T follicular helper cell (primary cell): ENCODE measurements at regions not wholly inside any gene's neighbourhood (a gene's known extent, or its start where the extent isn't known, plus 50 kb on each side); places are given as distances from the start of the nearest gene placed in this dataset.

Experiments
- DNase-seq: peaks from one replicate; pipeline ENCODE4 v3.0.0-alpha.2; 2020; ENCODE audit warnings: low read depth

DNA sequence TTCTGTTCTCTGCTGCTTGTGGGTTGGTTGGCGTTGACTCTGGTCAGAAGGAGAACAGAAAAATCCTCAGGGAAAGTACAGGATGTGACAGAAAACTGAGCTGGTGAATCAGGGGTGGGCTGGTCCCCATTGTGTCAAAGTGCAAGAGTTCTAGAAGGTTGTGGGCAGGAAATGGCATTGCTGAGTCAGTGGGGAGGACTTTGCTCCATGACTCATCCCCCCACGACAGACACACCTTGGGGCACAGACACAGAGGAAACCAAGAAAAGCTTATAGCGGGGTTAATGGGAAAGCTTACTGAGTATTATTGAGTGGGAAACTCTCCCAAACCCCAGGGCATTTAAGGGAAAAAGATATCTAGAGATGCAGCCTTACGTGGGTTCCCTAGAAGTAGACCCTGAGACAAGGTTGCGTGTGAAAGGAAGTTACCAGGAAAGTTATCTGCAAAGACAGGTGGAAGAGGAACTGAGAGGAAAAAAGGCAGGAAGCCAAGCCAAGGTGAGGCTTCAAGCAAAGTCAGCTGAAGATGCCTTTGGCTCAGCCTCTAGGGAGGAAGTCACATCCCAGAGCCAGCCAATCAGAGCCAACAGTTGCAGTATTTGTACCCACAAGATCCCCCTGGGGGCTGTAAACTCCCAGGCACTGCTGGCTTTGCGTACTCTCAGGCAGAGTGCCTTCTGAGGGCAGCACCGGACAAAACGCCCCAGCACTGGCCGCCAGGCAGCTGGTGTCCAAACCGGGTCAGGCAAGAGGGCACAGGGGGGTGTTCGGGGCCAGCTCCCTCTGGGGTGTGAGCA, 86.4 kb downstream of the FOXL1 start:
- no peak for DNase-seq

DNA sequence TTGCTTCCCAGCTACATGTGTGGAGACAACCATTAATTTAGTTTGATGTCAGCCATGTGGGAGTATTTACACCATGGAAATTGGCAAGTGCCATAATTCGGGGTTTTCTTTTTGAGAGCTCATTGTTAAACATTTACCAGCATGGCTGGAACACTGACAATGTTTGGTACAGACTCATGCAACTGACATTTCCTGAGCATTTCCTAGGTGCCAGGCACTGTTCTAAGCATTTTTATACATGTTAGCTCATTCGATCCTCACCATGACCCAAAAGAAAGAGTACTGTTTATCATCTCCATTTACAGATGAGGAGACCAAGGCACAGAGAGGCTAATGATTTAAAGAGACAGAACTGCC, 86.9 kb downstream of the FOXL1 start:
- no peak for DNase-seq

DNA sequence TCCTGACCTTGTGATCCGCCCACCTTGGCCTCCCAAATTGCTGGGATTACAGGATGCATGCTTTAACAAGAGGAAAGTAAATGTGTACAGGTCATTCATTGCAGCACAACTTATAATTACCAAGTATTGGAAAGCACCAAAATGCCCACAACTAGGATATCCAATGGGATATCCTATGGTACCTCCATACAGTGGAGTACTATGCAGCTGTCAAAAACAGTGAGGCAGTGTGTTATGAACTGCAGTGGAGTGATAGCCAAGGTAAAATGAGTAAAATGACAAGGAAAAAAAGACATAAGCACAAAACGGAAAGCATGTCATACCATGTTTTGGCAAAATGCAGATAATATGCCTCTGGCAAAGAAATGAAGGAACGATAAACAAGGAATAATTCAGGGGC, 87.6 kb downstream of the FOXL1 start:
- no peak for DNase-seq

DNA sequence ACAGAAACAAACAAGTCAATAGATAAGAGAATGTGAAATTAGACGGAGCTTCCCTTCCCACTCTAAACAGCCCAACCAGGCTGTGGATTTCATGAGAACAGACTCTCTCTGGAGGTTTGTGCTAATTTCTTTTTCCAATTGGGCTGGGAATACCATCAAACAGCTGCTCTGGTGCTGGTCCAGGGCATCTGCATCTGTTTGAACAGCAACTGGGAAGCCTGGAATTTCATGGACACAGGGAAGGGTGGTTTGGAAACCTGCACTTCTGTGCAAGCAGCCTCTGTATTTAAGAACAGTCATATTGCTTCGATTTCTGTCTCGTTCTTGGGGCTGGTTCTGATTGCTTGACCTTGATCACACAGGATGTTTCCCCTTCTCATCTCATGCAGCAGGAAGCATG, 88.7 kb downstream of the FOXL1 start:
- no peak for DNase-seq

DNA sequence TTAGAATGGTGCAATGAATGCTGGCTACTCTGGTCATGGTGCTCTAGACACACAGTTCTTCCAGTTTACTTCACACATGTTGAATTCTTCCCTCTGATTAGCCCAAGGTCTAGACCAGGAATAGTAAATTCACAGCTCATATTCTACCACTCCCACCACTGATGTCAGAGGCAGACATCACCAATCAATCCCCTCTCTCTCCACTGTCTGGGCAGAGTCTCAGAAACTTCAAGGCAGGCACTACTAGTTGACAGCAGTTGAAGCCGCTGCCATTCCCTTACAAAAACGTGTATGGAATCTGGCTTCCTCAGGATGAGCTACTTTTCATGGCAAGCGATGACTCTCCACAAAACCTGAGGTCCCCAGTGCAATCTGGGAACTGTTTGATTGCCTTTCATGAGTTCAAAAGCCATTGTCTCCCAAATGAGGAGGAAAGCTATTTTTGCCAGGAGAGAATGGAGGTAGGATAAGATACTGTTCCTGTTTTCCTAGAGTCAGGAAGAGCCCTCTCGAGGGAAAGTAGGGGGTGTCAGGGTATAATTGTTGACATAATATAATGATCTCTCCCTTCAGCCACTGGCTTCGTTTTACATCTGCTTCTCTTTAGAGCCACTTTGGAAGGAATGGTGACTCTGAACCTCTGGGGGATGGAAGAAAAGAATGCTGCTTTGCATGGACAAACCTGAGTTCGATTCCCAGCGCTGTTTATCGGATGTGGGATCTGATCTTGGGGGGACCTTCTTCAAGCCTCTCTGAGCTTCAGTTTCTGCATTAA, 90.0 kb downstream of the FOXL1 start:
- DNase-seq = no peak

DNA sequence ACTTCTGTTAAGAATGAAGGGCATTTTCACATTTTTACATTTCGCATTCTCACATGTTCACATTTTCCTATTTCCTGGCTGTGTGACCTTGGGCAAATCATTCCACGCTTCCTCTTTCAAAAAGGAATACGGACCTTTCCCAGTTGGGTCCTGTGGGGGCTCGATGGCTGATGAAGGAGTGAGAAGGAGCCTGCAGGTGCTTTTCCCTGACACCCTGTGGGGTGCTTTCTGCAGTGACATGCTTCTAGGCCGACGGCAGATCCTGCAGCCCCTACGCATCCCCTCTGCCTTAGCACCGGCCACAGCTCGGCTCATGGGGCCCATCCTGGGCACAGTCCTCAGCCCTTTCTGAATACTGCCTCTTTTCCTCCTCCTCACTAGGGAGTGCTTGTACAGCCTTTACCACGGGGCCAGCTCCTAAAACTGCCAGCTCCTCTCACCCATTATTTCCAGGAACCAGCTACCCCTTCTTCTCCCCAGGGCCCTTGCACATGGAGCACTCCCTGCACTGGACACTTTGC, 91.0 kb downstream of the FOXL1 start:
- no peak for DNase-seq

DNA sequence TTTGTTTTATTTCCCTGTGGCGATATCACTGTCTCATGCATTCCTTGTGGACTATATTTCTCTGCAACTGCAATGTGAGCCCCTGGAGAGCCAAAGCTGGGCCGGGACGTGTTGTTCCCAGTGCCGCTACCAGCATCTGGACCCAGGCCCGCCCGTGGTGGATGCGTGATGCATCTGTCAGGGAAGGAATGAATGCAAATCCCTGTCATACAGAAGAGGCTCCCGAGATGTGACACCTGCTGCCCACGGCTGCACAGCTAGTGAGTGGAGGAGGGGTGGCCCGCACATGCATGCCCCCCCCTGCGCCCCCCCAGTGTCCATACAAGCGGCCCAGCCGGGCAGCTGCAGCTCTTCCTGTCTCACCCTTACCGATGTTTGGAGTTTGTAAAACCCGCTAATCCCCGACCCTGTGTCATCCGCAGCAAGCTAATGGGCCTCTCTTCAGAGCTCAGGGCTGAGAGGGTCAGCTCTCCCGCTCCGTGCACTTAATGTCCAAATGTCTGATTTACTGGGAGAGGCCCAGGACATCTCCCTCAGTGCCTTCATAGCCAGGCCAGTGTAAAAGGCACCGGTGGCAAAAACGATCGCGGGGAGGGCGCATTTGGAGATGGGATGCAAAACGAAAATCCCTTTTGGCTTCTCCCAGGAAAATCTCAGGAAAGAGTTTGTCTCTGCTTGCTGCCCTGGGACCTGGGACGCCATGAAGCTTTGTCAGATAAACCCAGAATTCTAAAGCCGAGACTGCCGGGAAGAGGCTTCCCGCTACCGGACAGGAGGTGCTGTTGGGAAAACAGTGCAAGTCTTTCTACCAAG, 91.8 kb downstream of the FOXL1 start:
- no peak for DNase-seq

DNA sequence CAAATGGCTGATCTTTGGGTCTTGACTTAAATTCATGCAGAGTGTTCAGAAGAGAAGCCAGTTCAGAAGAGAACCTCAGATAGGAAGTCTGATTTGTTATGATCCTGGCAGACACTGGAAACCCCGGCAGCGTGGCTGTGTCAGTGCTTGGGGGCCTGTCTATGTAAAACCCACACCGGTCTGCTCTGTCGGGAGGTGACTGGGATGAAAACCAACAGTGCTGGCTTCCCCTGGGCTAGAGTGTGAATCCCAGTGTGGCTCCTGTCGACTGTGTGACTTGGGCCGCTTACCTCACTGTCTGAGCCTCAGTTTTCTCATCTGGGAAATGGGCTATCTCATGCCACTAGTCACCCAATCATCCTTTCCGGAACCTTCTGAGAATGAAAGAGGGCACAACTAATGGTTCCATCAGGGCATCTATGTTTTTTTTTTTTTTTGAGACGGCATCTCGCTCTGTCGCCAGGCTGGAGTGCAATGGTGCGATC, 92.4 kb downstream of the FOXL1 start:
- no peak for DNase-seq

DNA sequence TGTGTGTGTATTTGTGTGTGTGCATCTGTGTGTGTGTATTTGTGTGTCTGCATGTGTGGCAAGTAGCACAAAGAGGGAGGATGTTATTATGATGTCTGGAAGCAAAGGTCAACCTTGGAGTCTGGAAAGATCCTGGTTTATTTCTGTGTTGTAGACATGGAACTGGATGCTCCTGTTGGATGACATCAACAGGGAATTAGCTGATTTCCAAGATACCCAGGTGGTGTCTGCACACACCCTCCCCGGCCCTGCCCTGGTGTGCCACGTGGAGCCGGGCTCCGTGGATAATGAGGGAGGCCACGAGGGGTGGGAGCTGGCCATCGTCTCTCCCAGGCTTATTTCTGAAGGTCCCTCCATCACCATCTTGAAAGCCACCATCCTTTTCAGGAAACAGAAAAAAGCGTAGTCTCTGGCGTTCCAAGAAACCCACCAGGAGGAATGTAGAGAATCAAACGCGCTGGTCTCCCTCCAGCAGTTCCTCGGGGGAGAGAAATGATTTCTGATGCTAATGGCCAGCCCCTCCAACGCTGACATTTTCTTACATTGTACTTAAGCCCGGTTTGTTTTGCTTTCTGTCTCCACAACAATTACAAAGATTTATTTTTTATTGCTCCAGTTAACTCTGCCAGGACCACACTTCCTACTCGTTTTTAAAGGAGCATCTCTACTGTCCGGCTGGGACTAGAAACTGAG, 93.3 kb downstream of the FOXL1 start:
- no peak for DNase-seq

DNA sequence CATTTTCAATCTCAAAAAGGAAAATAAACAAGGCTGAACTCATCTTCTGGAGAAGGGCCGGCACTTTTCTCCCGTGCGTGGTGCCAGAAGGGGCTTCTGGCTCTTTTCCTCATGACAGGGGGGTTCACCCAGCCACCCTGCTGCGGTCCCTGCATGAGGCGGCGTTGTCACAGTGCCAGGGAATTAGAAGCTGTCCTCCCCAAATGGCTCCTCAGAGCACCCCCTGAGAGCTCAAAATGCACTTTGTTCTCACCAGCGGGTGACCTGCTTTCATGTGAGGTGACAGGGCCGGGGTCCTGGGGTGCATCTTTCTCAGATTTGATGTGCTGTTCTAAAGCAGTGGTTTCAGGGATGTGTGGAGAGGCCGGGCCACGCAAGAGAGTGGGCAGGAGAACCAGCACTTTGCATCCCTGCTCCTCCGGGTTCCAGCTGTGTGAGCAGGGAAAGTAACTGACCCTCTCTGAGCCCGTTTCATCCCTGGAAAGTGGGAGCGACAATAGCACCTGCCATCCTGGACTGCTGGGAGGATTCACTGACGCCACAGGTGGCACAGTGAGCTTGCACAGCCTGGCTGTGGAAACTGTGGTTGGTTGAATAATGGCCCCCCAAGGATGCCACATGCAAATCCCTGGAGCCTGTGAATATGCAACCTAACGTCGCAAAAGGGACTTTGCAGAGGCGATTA, 94.0 kb downstream of the FOXL1 start:
- DNase-seq = no peak

DNA sequence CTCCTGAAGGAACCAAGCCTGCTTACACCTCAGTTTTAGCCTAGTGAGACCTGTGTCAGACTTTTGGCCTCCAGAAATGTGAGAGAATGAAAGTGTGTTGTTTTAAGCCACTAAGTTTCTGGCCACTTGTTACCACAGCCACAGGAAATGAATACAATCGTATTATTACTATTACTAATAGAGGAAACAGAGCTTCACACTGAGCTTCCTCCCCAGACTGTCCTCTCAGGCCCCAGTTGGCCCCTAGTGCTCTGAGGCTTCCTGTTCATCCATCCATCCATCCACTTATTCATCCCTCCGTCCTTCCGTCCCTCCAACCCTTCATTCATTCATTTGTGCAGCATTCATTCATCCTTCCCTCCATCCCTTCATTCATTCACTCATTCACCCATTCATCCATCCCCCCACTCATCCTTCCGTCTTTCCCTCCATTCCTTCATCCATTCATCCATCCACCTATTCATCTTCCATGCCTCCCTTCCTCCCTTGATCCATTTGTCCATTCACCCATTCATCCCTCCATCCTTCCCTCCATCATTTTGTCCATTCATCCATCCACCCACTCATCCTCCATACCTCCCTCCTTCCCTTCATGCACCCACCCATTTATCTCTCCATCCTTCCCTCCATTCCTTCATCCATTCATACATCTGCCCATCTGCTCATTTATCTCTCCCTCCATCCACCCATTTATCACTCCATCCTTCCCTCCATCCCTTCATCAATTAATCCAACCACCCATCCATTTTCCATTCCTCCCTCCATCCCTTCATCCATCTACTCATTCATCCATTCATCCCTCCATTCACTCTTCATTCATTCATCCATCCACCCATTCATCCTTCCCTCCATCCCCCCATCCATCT, 95.0 kb downstream of the FOXL1 start:
- no peak for DNase-seq

DNA sequence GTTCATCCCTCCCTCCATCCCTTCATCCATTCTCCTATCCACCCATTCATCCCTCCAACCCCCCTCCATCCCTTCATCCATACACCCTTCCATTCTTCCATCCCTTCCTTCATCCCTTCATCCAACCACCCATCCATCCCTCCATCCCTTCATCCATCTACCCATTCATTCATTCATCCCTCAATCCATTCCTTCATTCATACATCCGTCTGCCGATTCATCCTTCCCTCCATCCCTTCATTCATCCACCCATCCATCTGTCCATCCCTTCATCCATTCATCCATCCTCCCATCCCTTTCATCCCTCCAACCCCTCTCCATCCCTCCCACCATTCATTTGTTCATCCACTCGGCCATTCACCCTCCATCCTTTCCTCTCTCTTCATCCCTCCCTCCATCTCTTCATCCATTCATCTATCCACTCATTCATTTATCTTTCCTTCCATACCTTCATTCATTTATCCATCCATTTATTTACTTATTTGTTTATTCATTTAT, 95.7 kb downstream of the FOXL1 start:
- DNase-seq = no peak

DNA sequence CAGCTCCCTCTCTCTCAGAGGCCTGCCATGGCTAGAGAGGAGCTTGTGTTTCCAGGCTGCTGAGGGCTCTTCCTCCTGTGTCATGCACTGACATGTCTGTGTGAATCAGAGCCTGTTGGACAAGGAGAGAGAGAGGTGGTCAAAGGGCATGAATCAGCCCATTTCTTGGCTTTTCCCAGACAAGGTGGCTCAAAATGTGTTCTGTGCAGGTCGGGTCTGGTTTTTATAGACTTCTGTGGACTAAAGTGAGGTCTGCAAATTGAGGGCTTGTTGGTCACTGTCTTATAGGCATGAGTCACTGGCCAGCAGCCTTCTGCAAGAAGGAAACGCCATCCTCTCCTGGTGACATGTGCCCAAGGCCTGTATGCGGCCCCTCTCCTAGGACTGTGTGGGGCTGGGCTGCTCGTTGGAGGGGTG, 97.9 kb downstream of the FOXL1 start:
- no peak for DNase-seq

DNA sequence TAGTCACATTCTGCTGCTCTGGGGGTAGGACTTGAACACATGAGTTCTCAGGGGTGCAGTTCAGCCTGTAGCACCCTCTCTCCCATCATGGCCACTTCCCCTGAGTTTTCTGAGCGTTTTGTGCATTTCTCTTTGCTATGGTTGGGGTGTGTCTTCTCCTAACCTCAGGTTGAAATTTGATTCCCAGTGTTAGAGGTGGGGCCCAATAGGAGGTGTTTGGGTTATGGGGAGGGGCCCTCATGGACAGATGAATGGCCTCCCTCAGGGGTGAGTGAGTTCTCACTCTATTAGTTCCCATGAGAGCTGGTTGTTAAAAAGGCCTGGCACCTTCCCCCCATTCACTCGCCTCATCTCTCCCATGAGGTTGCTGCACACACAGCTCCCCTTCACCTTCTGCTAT, 101.1 kb downstream of the FOXL1 start:
- no peak for DNase-seq

DNA sequence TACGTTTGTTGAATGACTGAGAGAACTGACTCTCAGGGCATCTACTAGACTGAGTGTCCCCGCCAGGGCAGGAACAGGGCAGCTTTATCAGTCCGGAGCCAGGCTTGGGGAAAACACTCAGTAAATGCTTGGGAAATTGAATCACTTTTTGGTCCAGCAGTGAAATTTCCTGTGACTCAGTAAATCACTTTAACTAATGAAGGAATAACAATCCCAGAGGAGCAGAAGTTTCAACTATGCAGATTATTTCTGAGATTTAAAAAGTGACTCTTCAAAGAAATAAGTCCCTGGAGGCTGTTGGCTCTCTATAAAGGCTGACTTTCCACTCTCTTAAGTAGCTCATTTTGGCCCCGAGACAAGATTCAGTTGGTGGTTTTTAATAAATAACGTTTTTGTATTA, 101.8 kb downstream of the FOXL1 start:
- no peak for DNase-seq

DNA sequence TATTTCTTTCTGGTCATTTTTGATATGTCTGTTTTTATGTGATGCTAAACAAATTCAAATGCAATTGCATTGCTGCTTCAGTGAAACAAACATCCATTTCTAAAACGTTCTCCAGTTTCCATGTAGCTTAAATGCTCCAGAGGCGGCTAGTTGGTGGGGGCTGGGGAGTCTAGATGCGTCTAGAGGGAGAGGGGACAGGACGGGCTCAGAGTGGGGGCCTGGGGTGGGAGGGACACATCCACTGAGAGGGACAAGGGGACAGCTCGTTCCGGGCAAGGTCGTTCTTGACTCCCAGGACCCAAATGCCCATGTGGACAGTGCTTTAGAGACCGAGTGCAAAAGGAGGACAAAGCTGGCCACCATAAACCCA, 102.3 kb downstream of the FOXL1 start:
- DNase-seq = no peak

DNA sequence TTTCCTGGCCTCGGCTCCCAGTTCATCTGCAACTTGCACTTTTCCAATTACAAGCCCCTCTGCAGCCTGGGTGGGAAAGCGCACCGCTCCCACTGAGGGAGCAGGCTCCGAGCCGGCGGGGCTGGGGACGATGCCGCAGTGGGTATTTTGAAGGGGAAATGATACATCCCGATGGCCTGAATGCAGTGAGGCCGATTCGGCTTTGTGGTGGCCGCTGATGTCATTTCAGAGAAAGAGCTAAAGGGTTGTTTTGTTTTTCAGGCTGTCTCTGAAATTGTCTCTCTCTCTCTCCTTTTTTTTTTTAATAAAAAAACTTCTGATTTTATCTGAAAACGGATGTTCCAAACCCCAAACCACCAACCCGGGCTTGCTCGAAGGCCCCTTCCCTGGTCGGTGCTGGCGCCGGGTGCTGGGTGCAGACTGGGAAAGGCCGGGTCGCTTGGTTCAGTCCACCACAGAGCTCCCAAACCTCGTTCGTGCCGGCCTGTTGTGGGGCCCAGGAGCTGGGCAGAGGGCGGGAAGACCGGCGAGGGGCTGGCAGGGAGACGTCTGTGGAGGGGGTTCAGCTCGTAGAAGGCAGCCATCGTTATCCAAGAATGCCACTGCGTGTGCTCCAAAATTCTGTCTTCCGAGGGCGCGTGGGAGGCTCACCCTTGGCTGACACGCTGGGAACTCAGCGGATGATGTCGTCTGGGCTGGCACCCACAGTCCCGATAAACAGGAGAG, 102.8 kb downstream of the FOXL1 start:
- no peak for DNase-seq

DNA sequence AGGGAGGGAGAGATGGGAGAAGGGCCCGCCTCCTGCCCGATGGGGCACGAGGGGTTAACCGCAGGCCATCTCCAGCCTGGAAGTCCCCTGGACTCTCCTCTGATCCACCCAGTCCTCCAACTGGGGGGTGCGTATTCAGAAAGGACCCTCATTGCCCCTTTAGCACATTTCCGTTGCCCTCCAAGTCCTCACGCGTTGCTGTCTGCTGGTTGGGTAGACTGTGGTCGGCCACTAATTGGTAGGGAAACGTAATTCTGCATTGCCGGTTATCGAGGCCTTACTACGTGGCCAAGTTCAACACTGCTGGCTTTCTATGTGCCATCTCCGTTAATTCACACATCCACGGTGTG, 103.4 kb downstream of the FOXL1 start:
- no peak for DNase-seq

DNA sequence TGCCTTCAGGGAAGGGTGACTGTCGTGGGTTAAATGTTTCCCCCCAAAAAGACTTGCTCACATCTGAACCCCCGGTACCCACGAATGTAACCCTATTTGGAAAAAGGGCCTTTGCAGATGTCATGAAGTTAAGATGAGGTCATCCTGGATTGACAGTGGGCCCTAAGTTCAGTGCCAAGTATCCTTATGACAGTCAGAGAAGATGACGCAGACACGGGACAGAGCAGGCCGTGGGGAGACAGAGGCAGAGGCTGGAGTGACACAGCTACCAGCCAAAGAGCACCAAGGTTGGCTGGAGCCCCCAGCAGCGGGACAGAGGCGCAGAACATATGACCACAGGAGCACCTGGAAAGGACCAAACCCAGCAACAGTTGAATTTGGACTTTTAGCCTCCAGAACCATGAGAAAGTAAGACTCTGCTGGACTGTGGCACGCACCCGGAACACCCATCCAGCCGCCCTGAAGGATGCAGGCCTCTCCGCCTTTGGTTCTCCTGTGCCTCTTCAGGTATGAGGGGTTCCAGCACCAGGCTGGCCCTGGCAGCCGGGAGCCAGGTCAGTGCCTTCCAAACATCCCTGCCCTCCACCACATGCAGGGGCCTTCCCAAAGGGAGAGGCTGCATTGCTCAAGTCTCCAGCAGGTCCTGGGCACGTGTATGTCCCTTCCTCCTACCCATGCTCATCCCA, 104.0 kb downstream of the FOXL1 start:
- DNase-seq = no peak
